LNCaP clone FGC (cell line): ENCODE measurements at regions not wholly inside any gene's neighbourhood (a gene's known extent, or its start where the extent isn't known, plus 50 kb on each side); places are given as distances from the start of the nearest gene placed in this dataset.

Experiments used
- DNase-seq: peaks from one replicate; pipeline ENCODE4 v3.0.0-alpha.2; 2011; ENCODE audit warnings: low read depth
- H3K4me3 ChIP-seq: 2 replicates; pipeline ENCODE4 v1.5.1; 2011; ENCODE audit warnings: mild to moderate bottlenecking, low read depth, low read length, control low read depth
- CTCF ChIP-seq: IDR thresholded peaks from 2 replicates; pipeline ENCODE4 v1.5.1; 2012; ENCODE audit warnings: mild to moderate bottlenecking; ENCODE audit not compliant: control insufficient read depth, insufficient read depth; ENCODE audit errors: extremely low read depth

- DNase-seq: no peak
- no peak overlapping the region for H3K4me3 ChIP-seq
- TF ChIP-seq CTCF: no peak
These were observed 296.7 kb downstream of the DSEL start for GRCh38 chr18:67219821-67220220.

- no peak for TF ChIP-seq CTCF
- DNase-seq: no peak
- H3K4me3 ChIP-seq: no peak overlapping the region
These were observed 298.0 kb downstream of the DSEL start for GRCh38 chr18:67218556-67218955.

- peak; percentile 50 for TF ChIP-seq CTCF
- no peak overlapping the region for H3K4me3 ChIP-seq
- peak; percentile 40 for DNase-seq
These were observed 298.9 kb downstream of the DSEL start for GRCh38 chr18:67217551-67218166.

- no peak for TF ChIP-seq CTCF
- H3K4me3 ChIP-seq: no peak overlapping the region
- DNase-seq: no peak
These were observed 299.7 kb downstream of the DSEL start for GRCh38 chr18:67216846-67217245.

GRCh38 chr18:67215686-67216085 is 300.8 kb downstream of the DSEL start:
- TF ChIP-seq CTCF: no peak
- H3K4me3 ChIP-seq: no peak overlapping the region
- DNase-seq: no peak

- H3K4me3 ChIP-seq: no peak overlapping the region
- DNase-seq: no peak
- TF ChIP-seq CTCF: no peak
These were observed 304.9 kb downstream of the DSEL start for GRCh38 chr18:67211646-67212045.

GRCh38 chr18:67200665-67201064 is 315.9 kb downstream of the DSEL start:
- no peak overlapping the region for H3K4me3 ChIP-seq
- TF ChIP-seq CTCF: no peak
- DNase-seq: no peak
